ELF-1 (cell line): ENCODE measurements at regions not wholly inside any gene's neighbourhood (a gene's known extent, or its start where the extent isn't known, plus 50 kb on each side); places are given as distances from the start of the nearest gene placed in this dataset.
A peak's percentile ranks its signal among the peaks of the same experiment; 100 is the strongest.
"Not testable (repeated sequence)": the region's sequence is repeated elsewhere in the genome, so short reads cannot be mapped to it uniquely, and the experiment has no call there.

Experiments used
- DNase-seq: peaks from one replicate; pipeline ENCODE4 v3.0.0-alpha.2; 2016; ENCODE audit warnings: low read depth, low spot score

GRCh38 chr10:35263827-35264226 is 72.5 kb upstream of the CCNY start:
- DNase-seq: not testable (repeated sequence)

DNA sequence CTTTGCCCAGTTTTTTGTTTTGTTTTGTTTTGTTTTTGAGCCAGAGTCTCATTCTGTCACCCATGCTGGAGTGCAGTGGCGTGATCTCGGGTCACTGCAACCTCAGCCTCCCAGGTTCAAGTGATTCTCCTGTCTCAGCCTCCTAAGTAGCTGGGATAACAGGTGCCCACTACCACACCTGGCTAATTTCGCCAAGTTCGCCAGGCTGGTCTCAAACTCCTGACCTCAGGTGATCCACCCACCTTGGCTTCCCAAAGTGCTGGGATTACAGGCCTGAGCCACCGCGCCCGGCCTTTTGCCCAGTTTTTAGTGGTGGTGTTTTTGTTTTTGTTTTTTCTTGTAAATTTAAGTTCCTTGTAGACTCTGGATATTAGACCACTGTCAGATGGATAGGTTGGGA is 71.7 kb upstream of the CCNY start:
- DNase-seq: not testable (repeated sequence)

DNA sequence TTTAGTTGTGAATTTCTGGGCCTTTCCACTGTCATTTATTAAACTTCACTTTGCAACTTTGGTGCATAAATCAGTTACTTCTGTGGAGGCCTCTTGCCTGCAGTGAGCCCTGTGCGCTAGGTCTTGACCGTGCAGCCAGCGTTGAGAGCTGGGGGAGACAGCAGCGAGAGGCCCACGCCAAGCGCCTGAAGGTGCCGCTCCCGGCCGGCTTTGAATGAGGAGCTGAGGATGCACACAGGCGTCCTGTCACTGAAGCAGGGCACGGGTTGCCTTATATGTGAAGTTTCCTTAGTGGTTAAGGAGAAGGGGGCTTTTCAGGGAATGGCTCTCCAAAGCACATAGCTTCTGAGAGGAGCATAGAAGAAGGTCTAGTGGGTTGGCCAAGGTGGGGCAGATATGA is 70.9 kb upstream of the CCNY start:
- DNase-seq: no peak

DNA sequence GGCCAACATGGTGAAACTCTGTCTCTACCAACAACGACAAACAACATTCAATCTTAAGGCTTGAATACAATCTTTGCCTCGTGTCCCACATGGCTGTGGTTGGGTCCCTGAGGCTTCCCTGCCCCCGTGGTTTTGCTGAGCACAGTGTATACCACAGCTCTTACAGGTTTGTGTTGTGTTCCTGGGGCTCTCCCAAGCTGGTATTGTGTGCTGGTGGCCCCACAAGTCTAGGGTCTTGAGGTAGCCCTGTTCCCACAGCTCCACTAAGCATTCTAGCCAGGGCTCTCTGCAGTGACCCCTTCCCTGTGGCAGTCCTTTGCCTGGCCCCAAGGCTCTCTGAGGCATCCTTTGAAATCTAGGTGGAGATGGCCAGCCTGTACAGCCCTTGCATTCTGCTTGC is 68.0 kb upstream of the CCNY start:
- DNase-seq: no peak

DNA sequence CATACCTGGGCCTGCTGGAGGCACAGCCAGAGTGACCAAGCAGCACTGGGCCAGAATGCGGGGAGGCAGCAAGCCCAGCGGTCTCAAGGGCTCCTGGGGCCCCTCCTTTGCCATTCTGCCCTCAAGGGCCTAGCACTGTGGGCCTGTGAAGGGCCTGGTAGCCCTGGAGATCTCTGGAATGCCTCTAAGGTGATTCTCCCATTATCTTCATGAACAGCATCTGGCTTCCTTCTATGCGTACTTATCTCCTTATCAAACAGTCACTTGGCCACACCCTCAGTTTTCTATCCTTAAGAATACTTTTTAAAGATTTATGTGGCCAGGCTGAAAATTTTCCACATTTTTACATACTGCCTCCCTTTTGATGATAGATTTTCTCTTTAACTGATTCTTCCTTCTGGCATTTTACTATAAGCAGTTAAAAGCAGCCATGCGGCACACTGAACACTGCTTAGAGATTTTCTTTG is 67.5 kb upstream of the CCNY start:
- peak; percentile 59 for DNase-seq

DNA sequence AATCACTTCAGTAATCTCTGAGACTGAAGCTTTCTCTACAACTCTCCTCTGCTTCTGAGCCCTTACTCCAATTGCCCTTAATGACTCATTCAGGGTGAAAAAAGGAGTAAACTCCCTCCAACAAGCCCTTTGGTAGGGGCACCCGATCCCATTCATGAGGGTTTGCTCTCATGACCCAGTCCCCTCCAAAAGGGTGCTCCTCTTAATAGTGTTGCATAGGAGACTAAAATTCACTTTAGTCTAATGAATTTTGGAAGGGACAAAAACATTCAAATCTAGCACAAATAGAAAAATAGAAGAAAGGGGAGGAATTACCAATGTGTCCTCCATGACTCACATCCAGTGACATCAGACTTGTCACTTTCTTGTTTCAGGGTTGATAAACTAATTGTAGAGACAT is 66.2 kb upstream of the CCNY start:
- no peak for DNase-seq

DNA sequence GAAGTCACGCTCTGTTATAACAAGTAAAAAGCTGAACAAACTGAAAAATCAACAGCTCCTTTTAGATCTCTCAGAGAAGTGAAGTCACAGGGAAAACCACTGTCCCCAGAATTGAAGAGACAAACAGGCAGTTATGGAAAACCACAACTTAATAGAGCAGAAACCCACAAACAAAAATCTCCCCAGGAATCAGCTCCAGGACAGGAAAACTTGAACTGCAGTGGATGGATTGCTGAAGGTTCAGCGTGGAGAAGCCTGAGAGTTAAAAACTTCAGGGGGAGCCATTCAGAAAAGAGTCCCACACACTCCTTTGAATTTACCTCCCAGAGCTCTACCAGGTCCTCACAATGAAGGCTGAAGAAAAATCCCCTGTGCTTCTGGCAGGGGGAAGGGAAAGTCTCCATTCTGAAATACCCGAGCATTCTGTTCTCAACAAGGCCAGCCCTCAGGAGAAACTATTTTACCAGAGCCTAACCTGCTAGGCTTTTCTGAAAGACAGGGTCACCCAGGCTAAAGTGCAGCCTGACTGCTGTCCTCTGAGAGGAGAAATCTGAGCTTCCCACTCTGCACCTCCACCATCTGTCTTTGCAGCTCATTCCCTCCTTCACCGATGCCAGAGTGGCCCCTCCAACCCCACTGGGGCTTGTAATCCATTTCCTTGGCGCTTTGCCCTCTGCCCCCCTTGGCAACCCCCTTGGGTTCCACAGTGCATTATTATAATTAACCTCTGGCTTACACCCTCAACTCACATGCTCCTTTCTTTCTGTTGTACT is 65.0 kb upstream of the CCNY start:
- peak; percentile 14 for DNase-seq

DNA sequence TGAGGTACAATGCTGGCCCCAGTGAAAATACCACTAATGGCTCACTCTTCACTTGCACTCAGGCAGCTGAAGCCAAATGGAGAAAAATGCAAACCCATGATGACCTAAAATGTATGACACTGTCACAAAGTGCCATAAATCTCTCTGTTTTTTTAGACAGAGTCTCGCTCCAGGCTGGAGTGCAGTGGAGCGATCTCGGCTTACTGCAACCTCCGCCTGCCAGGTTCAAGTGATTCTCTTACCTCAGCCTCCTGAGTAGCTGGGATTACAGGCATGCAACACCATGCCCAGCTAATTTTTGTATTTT is 64.5 kb upstream of the CCNY start:
- DNase-seq: not testable (repeated sequence)

DNA sequence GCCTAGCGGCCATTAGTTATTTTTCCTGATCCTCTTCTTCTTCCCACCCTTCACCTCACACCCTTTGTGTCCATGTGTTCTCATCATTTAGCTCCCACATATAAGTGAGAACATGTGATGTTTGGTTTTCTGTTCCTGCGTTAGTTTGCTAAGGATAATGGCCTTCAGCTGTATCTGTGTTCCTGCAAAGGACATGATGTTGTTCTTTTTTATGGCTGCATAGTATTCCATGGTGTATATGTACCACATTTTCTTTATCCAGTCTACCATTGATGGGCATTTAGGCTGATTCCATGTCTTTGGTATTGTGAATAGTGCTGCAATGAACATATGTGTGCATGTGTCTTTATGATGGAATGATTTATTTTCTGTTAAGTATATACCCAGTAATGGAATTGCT is 63.9 kb upstream of the CCNY start:
- not testable (repeated sequence) for DNase-seq

- DNase-seq: not testable (repeated sequence)
Observed at GRCh38 chr10:35273994-35274393, 62.3 kb upstream of the CCNY start.

- no peak for DNase-seq
Observed at GRCh38 chr10:35274498-35275060, 61.7 kb upstream of the CCNY start.

- peak; percentile 45 for DNase-seq
Observed at GRCh38 chr10:35276889-35277288, 59.4 kb upstream of the CCNY start.

DNA sequence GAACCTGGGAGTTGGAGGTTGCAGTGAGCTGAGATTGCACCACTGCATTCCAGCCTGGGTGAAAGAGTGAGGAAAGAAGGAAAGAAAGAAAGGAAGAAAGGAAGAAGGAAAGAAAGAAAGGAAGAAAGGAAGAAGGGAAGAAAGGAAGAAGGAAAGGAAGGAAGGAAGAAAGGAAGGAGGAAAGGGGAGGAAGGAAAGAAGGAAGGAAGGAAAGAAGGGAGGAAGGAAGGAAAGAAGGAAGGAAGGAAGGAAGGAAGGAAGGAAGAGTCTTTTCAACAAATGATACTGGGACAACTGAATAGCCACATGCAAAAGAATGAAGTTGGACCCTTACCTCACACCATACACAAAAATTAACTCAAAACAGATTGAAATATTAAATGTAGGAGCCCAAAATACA is 56.1 kb upstream of the CCNY start:
- not testable (repeated sequence) for DNase-seq
